ENCODE measurements at regions not wholly inside any gene's neighbourhood (a gene's known extent, or its start where the extent isn't known, plus 50 kb on each side); places are given as distances from the start of the nearest gene placed in this dataset.

GRCh38 chr3:180185650-180186049 lies 148.9 kb upstream of the PEX5L start:
- H3K79me2 ChIP-seq (replicated peaks; ENCODE audit: insufficient read depth, low read length) = no peaks in the 10 kb centered on the region
- no peaks in the 10 kb centered on the region for H3K9me3 ChIP-seq (ENCODE audit: low read length)
- H3K27me3 ChIP-seq (ENCODE audit: insufficient read depth, low read depth, low read length) = no peaks in the 10 kb centered on the region
- H3K4me2 ChIP-seq (ENCODE audit: low read length) = no peak overlapping the region
- no peak overlapping the region for H2AFZ ChIP-seq (ENCODE audit: low read depth, low read length)
- no peak overlapping the region for H3K4me3 ChIP-seq (ENCODE audit: low read length)
- no peaks in the 10 kb centered on the region for H3F3A ChIP-seq (ENCODE audit: insufficient read depth, low read length, poor library complexity, severe bottlenecking)
- no peaks in the 10 kb centered on the region for H3K36me3 ChIP-seq (ENCODE audit: insufficient read depth, low read length)
- no peak overlapping the region for H3K27ac ChIP-seq (ENCODE audit: low read length)
- TF ChIP-seq POLR2AphosphoS5 (IDR thresholded peaks at IDR 0.05) (no peak), RAD21 (conservative IDR thresholded peaks at IDR 0.05) (no peak), EP300 (conservative IDR thresholded peaks at IDR 0.05; ENCODE audit: poor library complexity, severe bottlenecking) (no peak), TAF1 (IDR thresholded peaks at IDR 0.05; ENCODE audit: low read depth) (no peak), SMC3 (conservative IDR thresholded peaks at IDR 0.05; ENCODE audit: poor library complexity) (no peak), CTCF (IDR thresholded peaks at IDR 0.05; ENCODE audit: poor library complexity, severe bottlenecking) (no peak), MXI1 (conservative IDR thresholded peaks at IDR 0.05; ENCODE audit: poor library complexity, severe bottlenecking) (no peak), REST (IDR thresholded peaks at IDR 0.05; ENCODE audit: borderline replicate concordance) (no peak), EZH2 (IDR thresholded peaks at IDR 0.05; ENCODE audit: borderline replicate concordance, insufficient read depth, low read length, poor library complexity, severe bottlenecking) (no peak)
- H3K9me2 ChIP-seq (ENCODE audit: insufficient read depth, low read length) = no peaks in the 10 kb centered on the region
- no peaks in the 10 kb centered on the region for H4K20me1 ChIP-seq (ENCODE audit: insufficient read depth)
- H3K9ac ChIP-seq (ENCODE audit: low read length) = no peak overlapping the region

GRCh38 chr3:180188512-180189309 lies 152.0 kb upstream of the PEX5L start:
- no peaks in the 10 kb centered on the region for H3K79me2 ChIP-seq (replicated peaks; ENCODE audit: insufficient read depth, low read length)
- no peaks in the 10 kb centered on the region for H3F3A ChIP-seq (ENCODE audit: insufficient read depth, low read length, poor library complexity, severe bottlenecking)
- H4K20me1 ChIP-seq (ENCODE audit: insufficient read depth) = no peaks in the 10 kb centered on the region
- TF ChIP-seq TAF1 (IDR thresholded peaks at IDR 0.05; ENCODE audit: low read depth) = no peak
- no peak for TF ChIP-seq POLR2AphosphoS5 (IDR thresholded peaks at IDR 0.05)
- TF ChIP-seq REST (IDR thresholded peaks at IDR 0.05; ENCODE audit: borderline replicate concordance) = no peak
- TF ChIP-seq EZH2 (IDR thresholded peaks at IDR 0.05; ENCODE audit: borderline replicate concordance, insufficient read depth, low read length, poor library complexity, severe bottlenecking) = no peak
- no peak for TF ChIP-seq RAD21 (conservative IDR thresholded peaks at IDR 0.05)
- no peak for TF ChIP-seq EP300 (conservative IDR thresholded peaks at IDR 0.05; ENCODE audit: poor library complexity, severe bottlenecking)
- no peak for TF ChIP-seq SMC3 (conservative IDR thresholded peaks at IDR 0.05; ENCODE audit: poor library complexity)
- TF ChIP-seq MXI1 (conservative IDR thresholded peaks at IDR 0.05; ENCODE audit: poor library complexity, severe bottlenecking) = no peak
- no peak for TF ChIP-seq CTCF (IDR thresholded peaks at IDR 0.05; ENCODE audit: poor library complexity, severe bottlenecking)
- H3K36me3 ChIP-seq (ENCODE audit: insufficient read depth, low read length) = no peaks in the 10 kb centered on the region
- H2AFZ ChIP-seq (ENCODE audit: low read depth, low read length) = no peak overlapping the region
- no peak overlapping the region for H3K9ac ChIP-seq (ENCODE audit: low read length)
- H3K9me3 ChIP-seq (ENCODE audit: low read length) = no peaks in the 10 kb centered on the region
- H3K27ac ChIP-seq (ENCODE audit: low read length) = no peak overlapping the region
- no peaks in the 10 kb centered on the region for H3K27me3 ChIP-seq (ENCODE audit: insufficient read depth, low read depth, low read length)
- H3K4me2 ChIP-seq (ENCODE audit: low read length) = no peak overlapping the region
- no peaks in the 10 kb centered on the region for H3K9me2 ChIP-seq (ENCODE audit: insufficient read depth, low read length)
- H3K4me3 ChIP-seq (ENCODE audit: low read length) = no peak overlapping the region
